GM21576 (cell line): ENCODE measurements at regions not wholly inside any gene's neighbourhood (a gene's known extent, or its start where the extent isn't known, plus 50 kb on each side); places are given as distances from the start of the nearest gene placed in this dataset.

Experiments
- ATAC-seq: cut with Tn5 transposase; IDR thresholded peaks from one replicate; pipeline ENCODE4 v1.9.1; 2021; ENCODE audit warnings: mild to moderate bottlenecking, moderate library complexity; ENCODE audit not compliant: unreplicated experiment

DNA sequence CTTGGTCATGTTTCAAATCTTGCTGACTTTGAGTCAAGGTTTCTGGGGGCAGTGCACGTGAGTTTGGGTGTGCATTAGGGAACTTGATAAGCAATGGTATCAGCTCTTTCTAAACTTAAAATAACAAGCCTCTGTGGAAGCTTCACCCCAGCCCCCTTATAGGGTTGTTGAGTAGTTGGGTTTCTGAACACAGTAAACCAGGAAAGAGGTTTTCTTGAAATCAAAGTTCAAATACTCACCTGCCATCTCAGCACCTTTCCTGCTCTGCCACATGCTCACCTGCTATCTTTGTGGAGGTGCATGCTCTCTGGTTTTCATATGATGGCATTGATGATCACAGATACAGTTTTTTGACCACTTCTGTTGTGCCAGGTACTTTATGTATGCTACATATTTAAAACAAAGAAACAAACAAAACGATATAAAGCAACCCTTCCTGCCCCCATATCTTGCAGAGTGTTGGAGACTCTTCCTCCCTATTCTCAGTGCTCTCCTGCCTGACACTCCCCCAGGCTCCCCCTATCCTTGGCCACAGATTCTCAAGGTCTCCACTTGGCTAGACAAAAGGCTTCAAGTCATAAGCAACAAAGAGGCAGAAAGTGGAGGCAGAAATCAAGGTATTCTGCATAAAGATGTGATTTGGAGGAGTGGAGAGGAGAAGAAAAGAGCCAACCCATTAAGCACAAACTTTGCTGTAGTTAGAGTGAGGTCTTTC lies 360.6 kb downstream of the CYRIA start:
- ATAC-seq: no peak

DNA sequence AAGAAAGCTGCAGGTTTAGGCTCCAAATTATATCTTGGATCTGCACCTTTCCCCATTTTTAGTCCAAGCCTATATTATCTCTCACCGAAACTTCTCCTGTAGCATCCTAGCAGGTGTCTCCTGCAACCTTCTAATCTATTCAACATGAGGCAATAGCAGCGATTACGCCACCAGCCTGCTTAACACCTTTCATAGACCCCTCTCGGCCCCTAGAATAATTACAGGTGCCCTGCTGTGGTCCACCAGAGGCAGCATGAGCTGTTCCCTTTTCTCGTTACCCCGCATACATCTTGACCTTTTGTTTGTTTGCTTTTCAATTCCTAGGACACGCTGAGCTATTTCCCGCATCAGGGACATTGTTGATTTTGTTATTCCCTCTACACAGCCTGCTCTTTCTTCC lies 361.9 kb downstream of the CYRIA start:
- no peak for ATAC-seq

DNA sequence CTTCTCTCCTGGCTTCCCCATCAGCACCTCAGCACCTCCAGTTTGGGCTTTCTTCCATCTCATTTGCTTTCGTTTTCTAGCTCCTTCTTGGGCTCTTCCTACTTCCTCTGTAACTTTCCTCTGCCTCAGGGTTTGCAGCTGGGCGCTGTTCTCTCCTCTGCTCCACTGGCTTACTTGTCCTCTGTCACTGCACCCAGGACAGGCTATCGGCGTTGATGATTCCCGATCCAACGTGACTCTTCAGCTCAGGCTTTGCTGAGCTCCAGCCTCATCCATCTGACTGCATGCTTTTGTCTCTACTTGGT lies 362.4 kb downstream of the CYRIA start:
- no peak for ATAC-seq

DNA sequence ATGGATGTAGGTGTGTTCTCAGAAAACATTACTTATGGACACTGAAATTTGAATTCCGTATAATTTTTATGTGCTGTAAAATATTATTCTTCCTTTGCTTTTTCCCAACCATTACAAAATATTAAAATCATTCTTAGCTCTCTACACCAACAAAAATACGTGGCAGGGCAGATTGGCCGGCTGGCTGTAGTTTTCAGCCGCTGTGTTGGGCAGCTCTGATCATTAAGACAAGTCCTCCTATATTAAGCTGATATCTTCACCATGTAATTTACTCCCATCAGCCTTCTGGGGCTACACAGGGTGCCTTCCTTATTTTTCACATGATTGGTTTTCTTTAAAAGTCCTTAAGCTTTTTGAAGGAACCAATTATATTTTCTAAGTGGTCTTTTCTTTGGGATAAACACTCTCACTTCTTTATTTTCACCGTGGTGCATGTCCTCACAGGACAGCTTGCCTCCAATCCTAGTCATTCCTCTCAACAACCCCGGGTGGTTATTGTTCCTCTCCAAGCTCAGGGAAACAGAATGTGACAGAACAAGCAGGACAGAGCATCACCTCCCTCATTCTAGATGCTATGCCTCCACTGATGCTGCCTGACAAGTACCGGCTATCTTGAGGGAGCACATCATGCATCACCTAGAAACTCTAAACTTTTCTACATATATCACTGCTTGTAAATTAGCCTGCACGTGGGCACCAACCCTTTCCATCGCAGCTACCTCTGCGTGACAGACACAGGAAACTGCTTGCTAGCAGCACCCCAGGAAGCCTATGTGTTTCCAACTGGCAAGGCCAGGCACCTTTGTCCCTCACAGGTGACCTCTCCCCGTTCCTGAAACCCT lies 362.3 kb downstream of the MYCN start:
- ATAC-seq: no peak

DNA sequence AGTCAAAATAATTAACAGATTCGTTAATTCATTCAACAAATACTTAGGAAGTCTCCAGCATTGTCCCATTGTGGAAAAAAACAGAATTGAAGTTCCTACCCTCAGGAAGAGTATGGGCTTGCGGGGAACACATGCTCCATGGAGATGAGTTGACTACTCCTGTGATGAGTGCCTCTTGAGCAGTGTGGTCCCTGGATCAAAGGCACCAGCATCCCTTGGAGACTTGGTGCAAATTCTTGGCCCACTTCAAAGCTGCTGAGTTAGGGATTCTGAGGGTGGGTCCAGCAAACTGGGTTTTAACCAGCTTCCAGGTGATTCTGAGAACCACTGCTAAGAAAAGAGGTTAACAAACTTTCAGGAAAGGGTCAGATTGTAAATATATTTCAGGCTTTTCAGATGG lies 361.6 kb downstream of the MYCN start:
- ATAC-seq: no peak

DNA sequence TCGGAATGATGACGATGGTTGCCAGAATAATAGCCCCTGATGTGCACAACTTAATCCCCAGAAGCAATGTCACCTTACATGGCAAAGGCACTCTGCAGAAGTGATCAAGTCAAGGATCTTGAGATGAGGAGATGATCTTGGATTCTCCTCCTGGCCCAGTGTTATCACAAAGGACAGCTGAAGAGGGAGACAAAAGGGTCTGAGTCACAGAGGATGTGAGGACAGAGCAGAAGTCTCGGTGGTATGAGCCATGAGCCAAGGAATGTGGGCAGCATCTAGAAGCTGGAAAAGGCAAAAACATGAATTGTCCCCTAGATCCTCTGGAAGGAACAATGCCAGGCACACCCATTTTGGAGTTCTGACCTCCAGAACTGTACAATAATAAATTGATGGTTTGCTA lies 358.5 kb downstream of the MYCN start:
- ATAC-seq: no peak

DNA sequence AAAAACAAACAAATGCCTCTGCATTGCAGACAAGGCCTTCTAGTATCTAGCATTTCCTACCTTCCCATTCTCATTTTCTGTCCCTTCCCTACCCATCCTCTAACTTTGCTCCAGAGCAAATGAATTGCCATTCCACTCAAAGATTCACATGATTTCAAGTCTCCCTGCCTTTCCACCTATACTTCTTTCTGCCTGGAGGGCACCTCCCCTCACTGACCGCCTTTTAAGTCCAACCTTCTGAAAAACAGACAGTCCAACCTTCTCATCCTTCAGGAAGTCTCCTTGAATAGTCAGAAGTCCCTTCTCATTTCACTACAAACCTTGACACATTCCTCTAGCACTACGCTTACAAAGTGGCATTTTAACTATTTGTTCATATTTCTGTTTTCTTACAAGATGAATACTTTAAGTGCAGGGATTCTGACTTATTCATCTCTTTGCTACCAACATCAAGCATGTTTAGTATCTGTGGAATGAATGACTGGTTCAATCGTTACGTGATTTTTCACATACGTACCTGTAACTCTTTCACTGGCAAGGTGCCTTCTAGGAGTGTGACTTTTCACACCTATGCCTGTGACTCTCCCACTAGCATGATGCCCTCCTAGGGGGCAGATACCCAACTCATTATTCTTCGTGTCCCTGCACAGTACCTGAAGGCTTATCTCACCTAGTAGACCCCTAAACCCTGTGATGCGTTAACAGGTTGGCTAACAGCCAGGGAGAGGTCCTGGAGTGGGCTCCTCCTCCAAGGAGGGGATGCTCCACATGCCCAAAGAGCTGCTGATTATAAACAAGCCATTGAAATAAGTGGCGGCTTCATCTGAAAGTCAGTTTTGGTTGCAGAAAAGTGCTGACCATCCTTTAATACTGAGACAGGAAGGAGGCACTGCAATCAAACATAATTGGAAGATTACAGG lies 356.2 kb downstream of the MYCN start:
- ATAC-seq: no peak

DNA sequence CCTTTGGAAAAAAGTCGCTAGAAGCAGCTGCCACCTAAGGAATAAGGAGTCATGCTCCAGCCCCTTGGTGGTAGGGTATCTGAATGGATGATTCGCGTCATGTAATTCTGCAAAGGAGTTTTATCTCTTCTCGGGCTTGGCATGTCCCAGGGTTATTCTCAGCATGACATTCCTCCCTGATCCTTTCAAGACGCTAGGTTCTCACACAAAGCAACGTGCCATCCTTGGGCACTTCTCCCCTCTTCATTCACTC lies 355.6 kb downstream of the MYCN start:
- ATAC-seq: no peak

DNA sequence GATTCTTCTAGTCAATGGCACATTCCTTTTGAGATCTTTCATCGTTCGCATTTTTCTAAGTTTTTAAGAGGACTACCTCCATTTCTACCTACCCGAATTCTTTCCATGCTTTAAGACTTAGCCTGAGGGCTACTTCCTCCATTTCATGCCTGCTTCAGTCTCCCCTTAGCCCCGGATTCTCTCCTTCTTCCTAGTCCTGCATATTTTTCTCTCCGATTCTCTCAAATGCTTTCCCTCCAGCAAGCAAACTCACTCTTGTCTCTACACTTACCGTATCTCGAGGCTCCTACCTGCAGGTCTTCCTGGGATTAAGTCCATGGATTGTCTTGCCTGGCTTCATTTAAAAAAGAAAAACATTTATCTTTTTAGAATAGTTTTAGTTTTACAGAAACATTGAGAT lies 354.4 kb downstream of the MYCN start:
- no peak for ATAC-seq

DNA sequence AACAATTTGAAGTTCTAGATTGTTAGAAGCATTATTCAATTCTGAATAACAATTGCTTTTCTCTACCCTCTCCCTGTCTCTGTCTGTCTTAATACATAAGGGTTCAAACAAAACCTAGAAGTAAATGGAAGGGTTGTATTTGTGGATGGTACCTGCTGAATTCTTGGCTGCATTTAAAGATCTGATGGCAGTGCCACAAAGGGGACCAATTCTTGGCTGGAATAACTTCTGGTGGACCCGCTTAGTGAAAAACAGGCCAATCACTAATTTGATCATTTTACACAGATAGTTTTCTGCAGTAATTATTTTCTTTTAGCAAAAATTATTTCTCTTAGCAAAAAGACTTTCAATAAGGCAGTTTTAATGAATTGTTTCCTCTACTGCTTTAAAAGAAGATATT lies 353.5 kb downstream of the MYCN start:
- no peak for ATAC-seq

DNA sequence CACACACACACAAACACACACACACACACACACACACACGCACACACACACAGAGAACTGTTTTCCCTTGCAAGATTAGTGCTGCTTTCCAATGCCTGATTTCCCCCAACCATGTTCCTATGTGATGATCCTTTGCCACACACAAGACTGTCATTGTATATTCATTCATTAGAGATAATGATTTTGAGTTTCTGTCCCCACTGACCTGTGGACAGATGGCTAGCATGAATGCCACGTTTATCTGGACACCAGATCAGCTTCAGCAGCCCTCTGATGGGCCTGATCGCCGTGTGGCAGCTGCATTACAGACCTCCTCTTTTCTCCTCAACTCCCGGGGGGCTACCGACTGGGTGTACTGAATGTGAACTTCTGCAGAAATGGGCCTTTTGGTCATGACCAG lies 353.0 kb downstream of the MYCN start:
- ATAC-seq: no peak

DNA sequence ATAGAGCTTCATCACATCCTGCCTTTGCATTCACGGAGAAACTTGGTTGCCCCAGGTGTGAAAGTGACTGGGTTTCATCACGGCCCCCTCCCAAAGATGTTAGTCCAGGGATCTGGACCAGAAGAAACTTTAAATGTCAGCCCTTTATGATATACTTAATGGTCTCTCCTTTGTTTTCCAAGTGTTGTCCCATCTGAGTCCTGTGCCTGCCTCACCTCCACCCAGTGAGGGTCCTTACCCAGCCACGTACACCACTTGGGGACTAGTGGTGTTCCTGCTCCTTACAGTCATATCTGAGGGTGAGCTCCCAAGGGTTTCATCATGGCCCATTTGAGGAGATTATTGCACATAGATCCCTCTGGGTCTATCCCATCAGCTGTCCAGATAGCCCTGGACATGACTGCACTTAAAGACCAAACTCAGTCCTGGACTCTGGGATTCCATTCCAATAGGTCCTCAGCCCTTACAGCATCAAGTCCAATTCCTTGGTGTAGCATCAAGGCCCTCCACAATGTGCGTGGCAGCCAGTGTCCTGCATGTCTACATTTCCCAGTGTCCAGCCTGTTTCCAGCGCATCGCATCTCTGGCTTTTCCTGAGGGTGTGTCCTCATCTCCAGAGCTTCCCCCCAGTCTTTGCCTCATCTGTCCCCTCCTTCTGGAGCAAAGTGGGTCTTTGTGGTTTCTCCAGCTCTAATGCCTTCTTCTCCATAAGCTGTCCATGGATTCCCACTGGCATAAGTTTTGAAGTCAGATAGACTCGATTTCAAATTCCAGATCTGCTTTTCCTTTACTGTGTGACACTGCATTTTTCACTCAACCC lies 351.6 kb downstream of the MYCN start:
- no peak for ATAC-seq

DNA sequence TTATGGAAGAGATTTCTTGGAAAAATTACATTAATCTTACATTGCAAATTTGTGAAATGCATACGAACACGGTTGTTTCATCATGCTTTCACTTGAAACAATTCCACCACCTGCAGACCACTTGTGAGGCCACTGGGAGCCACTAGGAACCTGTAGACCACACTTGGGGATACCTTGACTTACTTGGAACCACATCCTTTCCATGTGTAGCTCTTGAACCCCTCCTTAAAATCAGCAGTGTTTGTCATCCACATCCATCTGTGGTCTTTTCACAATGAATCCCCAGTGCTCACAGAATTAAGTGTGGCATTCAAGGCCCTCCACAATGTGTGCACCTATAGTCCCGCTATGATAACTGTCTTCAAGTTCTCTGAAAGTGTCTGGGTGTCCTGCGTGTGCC lies 350.9 kb downstream of the MYCN start:
- ATAC-seq: no peak

DNA sequence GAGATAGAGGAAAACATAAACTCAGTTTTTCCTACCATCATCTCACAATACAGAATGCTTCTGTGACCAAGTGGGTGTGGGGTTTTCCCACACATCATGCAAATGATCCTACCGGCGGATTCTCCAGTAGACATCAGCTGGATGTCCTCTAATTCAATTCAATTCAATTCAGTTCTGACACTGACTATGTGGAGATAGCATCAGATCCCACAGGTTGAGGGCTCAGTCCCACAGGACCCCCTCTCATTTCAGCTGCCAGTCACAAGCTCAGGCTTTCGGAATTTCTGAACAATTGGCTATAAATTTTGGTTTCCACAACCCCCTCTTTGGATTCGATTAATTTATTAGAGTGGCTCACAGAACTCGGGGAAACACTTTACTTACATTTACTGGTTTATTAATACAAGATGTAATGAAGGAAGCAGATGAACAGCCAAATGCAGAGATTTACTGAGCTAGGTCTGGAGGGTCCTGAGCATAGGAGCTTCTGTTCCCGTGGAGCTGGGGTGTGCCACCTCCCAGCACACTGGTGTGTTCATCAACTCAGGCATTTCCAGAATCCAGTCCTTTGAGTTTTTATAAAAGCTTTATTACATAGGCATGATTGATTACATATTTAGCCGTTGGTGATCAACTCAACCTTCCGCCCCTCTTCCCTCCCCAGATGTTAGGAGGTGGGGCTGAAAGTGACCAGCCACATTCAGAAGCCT lies 350.1 kb downstream of the MYCN start:
- no peak for ATAC-seq

DNA sequence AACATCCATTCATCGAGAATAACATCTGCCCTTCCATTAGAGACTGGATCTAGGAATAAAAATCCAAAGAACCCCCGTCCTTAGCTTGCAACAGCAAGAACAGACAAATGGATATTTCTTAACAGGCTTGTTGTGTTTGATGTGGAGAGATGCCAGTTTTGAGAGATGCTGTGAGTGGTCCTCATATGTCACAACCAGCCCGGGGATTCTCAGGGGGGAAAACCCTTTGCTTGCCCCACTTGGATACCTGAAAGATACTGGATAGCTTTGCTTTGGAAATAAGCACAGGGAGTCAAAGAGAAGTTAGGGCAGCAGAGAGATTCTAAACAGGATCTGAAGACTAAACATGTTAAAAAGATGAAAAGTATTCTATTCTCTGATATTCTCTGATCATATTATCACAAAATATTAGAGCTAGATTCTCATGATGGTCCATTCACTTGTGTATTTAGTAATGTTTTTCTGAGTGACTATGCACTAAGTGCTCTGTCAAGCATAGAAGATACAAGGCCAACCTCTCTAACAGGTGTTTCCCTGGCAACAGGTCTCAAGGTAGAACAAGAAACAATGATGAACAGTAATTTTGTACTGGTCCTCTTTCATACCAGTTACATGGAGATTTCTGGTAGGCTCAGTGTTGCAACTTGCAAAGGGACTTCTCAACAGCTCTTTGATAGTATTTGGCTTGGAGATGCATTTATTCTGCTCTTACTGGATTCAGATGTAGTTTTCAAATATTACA lies 348.2 kb downstream of the MYCN start:
- no peak for ATAC-seq

DNA sequence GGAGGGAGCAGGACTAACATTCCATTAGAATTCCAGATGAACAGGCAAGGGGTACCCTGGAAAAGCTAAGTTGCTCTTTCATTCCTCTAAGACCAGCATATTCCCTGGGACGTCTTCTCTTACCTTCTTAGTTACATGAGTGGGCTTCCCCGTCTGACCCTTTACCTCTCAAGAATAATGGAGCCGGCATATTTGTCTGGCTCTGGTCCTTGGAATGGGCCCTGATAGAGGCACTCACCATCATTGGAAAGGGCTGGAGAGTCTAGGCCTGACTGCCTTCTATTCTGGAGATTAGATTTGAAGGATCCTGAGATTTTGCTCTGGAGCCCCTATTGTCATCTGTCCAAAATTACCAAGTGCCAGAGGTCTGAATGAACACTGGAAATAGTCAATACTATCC lies 347.5 kb downstream of the MYCN start:
- no peak for ATAC-seq

DNA sequence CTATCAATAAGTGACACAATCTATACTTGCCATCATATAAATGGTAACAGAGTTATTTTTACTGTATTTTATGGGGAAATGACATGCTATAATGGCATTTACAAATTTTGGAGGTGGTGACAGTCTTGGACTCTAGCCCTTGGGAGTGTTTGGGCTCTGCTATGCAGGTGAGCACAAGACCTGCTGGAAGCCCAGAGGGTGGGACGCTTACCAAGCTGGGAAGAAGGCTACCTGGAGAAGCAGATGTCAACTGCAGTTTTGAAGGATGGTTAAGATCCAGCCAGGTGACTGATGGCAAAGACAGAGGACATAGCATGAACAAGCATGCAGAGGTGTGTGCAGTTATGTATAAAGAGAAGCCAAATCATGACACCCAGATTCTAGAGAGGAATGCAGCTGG lies 346.9 kb downstream of the MYCN start:
- no peak for ATAC-seq

DNA sequence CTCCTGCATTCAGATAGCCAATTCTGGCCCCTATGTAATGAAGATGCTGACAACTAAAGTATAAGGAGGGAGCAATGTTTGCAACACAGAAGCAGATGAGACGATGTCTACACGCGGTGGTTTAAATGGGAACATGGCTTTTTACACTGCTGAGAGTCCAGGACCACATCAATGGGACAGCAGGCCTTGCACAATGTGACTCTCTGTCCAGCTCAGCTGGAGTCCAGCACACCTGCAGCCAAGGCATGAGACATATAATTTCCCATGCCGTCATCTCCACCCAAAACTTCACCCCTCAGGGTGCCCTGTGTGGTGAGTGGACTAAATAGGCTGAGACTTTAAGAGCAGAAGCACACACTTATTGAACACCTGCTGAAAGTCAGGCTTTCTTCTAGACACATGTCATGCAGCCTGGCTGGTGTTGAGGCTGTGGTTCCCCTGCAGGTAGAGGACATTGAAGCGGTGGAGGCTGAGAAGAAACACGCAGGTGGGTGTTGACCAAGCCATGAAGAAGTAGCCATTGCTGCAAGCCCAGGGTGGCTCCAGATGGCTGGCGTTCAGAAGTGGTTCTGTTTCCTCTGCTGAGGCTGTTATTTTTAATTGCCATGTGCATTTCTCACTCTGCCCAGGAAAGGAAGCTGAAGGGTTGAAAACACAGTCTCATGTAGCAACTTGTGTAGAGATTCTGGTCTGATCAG lies 345.6 kb downstream of the MYCN start:
- no peak for ATAC-seq

DNA sequence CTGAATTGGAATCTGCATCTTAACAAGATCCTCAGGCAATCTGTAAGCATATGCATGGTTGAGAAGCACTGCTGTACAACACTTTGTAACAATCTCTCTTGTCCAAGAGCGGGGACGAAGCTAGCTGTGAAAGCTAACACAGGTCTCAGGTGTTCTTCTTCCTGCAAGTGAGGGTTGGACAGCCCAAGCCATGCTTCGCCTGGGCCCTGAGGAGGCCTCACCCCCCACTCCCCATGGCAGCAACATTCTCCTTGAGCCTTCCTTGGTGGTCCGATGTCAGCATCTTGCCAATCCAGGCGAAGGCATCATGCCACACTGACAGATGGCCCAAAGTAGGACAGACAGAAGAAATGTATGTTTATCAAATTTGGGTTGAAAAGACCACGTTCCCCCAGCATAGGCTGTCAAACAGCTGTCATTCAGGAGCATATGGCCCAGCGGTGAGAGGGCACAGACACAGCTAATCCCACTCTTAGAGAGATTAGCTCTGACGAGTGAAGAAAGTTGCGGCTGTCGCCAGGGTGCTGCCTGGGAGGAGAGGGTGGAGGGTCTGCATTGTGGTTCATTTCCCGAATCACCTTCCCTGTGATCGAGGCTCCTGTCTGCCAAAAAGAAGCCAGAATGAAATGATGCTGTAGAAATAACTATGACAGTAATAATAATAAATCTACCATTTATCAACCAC lies 344.7 kb downstream of the MYCN start:
- no peak for ATAC-seq
